SH-SY5Y (cell line): ENCODE measurements at regions not wholly inside any gene's neighbourhood (a gene's known extent, or its start where the extent isn't known, plus 50 kb on each side); places are given as distances from the start of the nearest gene placed in this dataset.

Experiments used
- GATA2 ChIP-seq: IDR thresholded peaks from 2 replicates; pipeline ENCODE4 v1.6.1; 2011; ENCODE audit warnings: mild to moderate bottlenecking, low read depth, low read length
- GATA3 ChIP-seq: IDR thresholded peaks from 2 replicates; pipeline ENCODE4 v1.6.1; 2011; ENCODE audit warnings: low read depth, mild to moderate bottlenecking, low read length, moderate library complexity

- no peak for TF ChIP-seq GATA3
- no peak for TF ChIP-seq GATA2
Observed at GRCh38 chr14:100404419-100404818, 81.3 kb downstream of the SLC25A47 start.

DNA sequence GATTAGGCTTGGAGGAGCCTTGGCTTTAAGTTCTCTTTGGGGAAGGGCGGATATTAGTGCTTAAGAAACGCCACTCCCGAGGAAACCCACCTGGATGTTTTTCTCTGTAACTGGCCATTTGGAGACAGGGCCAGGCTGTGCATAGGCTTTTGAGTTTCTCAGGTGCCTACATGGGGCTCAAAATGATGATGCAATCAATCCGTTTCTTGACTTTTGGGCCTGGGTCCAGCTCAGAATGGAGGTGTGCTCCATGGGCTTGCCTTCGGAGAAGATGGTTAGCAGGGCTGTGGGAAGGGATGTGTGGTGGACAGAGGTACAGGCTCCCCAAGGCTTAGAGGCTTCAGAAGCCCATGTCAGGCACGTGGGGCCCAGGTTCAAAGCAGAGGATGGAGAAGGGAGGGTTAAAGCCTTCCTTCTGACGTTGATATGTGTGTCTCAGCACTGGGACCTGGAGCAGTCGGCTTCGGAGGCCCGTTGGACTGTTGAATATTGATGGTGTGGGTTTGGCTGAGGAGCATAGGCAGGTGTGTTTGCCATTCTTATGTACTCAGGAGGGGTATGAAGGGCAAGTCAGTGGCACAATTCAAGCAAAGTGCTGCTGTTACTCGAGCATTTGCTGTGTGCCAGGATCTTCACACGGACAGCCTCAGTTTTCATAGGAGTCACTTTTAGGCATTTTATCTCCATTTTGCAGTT is 82.8 kb downstream of the SLC25A47 start:
- TF ChIP-seq GATA2: no peak
- no peak for TF ChIP-seq GATA3

- no peak for TF ChIP-seq GATA3
- no peak for TF ChIP-seq GATA2
Observed at GRCh38 chr14:100406505-100407131, 83.5 kb downstream of the SLC25A47 start.

GRCh38 chr14:100407376-100408102 is 84.4 kb downstream of the SLC25A47 start:
- TF ChIP-seq GATA3 (no peak), GATA2 (no peak)

- TF ChIP-seq GATA3: no peak
Observed at GRCh38 chr14:100408350-100409002, 85.3 kb downstream of the SLC25A47 start.

DNA sequence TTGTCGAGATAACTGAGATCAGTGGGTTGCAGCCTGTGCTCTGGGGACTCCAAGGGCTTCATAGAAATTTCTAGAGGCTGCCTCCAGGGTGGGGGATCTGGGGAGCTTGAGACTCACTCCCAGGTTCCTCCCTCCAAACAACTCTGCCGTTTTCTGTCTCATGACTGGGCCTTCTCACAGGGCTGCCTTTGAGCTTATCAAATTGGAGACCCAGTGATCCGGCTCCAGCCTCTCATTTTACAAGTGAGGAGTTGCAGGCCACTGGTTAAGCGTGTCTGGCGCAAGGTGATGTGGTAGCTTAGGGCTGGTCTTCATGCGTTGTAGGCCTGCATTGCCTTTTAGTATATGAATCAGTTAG is 85.8 kb downstream of the SLC25A47 start:
- TF ChIP-seq GATA2: no peak
- TF ChIP-seq GATA3: no peak

- no peak for TF ChIP-seq GATA2
- TF ChIP-seq GATA3: no peak
Observed at GRCh38 chr14:100409651-100410050, 86.5 kb downstream of the SLC25A47 start.

DNA sequence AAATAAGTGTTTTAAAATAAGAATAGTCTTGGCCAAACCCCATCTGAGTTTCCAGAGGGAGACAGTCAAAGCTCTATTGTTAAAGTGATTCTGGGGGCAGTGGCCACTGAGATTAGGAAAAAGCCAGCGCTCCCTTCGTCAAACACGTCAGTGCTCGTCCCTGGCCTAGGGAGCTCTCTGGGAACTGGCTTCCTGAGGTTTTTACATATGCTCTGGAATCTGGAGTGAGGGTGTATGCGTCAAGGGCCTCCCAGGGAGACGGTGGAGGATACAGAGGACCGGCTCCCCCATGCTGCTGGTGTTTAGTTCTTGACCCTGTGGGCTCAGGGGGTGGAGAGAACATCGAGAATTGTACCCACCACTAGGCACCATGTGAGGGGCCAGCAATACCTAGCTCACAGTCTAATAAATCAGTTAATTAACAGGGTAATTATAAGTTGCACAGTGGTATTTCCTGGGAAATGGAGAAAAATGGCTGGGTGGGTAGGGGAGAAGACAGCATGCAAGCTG is 87.0 kb downstream of the SLC25A47 start:
- TF ChIP-seq GATA2 (no peak), GATA3 (no peak)

GRCh38 chr14:100413699-100414098 is 90.6 kb downstream of the SLC25A47 start:
- TF ChIP-seq GATA2 (no peak), GATA3 (no peak)

- TF ChIP-seq GATA2 (no peak), GATA3 (no peak)
Observed at GRCh38 chr14:100415226-100415625, 92.1 kb downstream of the SLC25A47 start.

DNA sequence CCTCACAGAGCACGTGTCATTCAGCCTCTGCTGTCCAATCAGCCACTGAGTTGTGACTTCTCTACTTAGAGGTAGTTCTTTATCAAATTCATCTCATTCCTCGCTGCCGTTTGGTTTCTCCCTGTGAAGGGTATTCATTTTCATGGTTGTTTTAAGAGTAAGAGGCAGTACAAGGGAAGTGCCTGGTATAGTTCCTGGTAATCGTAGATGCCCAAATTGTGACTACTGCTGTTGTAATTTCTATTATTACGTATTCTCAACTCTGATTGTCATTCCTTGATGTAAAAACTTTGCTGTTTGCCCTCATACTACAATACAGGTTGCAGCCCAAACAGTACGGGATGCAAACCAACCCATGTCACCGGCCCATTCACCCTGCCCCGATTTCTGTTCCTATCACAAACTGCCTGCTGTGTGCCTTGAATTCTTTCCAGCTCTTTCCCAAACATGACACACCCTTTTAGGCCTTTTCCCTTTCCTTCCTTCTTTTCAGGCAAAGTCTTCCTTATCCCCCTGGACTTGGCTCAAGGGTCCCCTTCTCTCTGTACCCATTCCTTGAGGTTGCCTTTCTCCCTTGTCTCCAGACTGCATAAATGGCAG is 93.0 kb downstream of the SLC25A47 start:
- TF ChIP-seq GATA2: no peak
- TF ChIP-seq GATA3: no peak

GRCh38 chr14:100416921-100417860 is 94.1 kb downstream of the SLC25A47 start:
- no peak for TF ChIP-seq GATA3
- no peak for TF ChIP-seq GATA2

DNA sequence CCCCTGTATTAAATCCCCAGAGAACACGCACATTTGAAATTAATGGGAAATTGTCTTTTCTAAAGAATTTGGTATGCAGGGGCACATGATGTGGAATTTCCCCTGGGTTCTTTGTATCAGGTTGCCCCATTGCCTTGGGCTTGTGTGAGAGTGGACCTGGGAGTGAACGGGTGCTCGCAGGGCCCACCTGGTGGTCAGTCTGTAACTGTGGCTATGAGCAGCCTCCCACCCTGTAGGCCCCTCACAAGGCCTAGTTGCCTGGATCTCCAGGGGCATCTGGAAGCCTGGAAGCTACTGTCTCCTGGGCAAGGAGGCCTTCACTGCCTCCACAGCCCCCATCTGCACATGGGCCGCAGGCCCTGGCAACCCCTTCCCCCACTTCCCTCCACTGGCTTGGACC is 96.7 kb downstream of the SLC25A47 start:
- TF ChIP-seq GATA3 (no peak), GATA2 (no peak)
